Transverse colon (tissue), 4 donors: ENCODE measurements at regions not wholly inside any gene's neighbourhood (a gene's known extent, or its start where the extent isn't known, plus 50 kb on each side); places are given as distances from the start of the nearest gene placed in this dataset.

Source experiments
- CTCF ChIP-seq, 5 experiments: fragments of 200-600 bp in 3 of 5; fragments of 450-650 bp in 2 of 5; sonication (generic) in 3 of 5; IDR thresholded peaks; 1 replicate in 2 of 5; 2 replicates in 3 of 5; pipeline ENCODE4 v1.5.1; 2016 to 2017; ENCODE audit warnings: antibody characterized with exemption in 5 of 5, inconsistent platforms in 3 of 5, mild to moderate bottlenecking in 2 of 5, moderate library complexity in 1 of 5
- EP300 ChIP-seq: sonication (generic); formaldehyde crosslinking; IDR thresholded peaks from one replicate; pipeline ENCODE4 v1.6.1; 2017; ENCODE audit warnings: antibody characterized with exemption, low read depth
- POLR2A ChIP-seq: fragments of 450-650 bp; IDR thresholded peaks from one replicate; pipeline ENCODE4 v1.6.1; 2016; ENCODE audit warnings: antibody characterized with exemption, mild to moderate bottlenecking, moderate library complexity
- POLR2AphosphoS5 ChIP-seq, 3 donors: sonication (generic); formaldehyde crosslinking; IDR thresholded peaks; one replicate each; pipeline ENCODE4 v1.6.1; 2016; ENCODE audit warnings: antibody characterized with exemption in 3 of 3

- TF ChIP-seq POLR2A, result no peak
- no peak for TF ChIP-seq CTCF (IDR thresholded peaks at IDR 0.05)
- TF ChIP-seq EP300, result no peak
- TF ChIP-seq POLR2AphosphoS5 (IDR thresholded peaks at IDR 0.05), result no peak
Observed at GRCh38 chr6:106745197-106745770, 115.9 kb downstream of the QRSL1 start.
